GM21723 (cell line): ENCODE measurements at regions not wholly inside any gene's neighbourhood (a gene's known extent, or its start where the extent isn't known, plus 50 kb on each side); places are given as distances from the start of the nearest gene placed in this dataset.
"Not testable (repeated sequence)": the region's sequence is repeated elsewhere in the genome, so short reads cannot be mapped to it uniquely, and the experiment has no call there.

Experiments used
- ATAC-seq: cut with Tn5 transposase; IDR thresholded peaks from one replicate; pipeline ENCODE4 v1.9.1; 2021; ENCODE audit warnings: mild to moderate bottlenecking, moderate library complexity; ENCODE audit not compliant: unreplicated experiment

GRCh38 chr10:25707976-25708671, 225.9 kb upstream of the MYO3A start:
- ATAC-seq: no peak

GRCh38 chr10:25713894-25714240, 220.2 kb upstream of the MYO3A start:
- ATAC-seq: no peak

GRCh38 chr10:25724241-25724640, 209.8 kb upstream of the MYO3A start:
- ATAC-seq: no peak

GRCh38 chr10:25725917-25726716, 207.9 kb upstream of the MYO3A start:
- ATAC-seq: peak; percentile 86

GRCh38 chr10:25738776-25739175, 195.3 kb upstream of the MYO3A start:
- ATAC-seq: no peak

GRCh38 chr10:25743832-25744231, 190.2 kb upstream of the MYO3A start:
- ATAC-seq: no peak

- no peak for ATAC-seq
Observed at GRCh38 chr10:25744574-25744973, 189.5 kb upstream of the MYO3A start.

GRCh38 chr10:25745976-25746375, 188.1 kb upstream of the MYO3A start:
- ATAC-seq: no peak

- no peak for ATAC-seq
Observed at GRCh38 chr10:25747084-25747483, 186.9 kb upstream of the MYO3A start.

- no peak for ATAC-seq
Observed at GRCh38 chr10:25748509-25748908, 185.5 kb upstream of the MYO3A start.

GRCh38 chr10:25753776-25754175, 180.3 kb upstream of the MYO3A start:
- ATAC-seq: no peak

- ATAC-seq: not testable (repeated sequence)
Observed at GRCh38 chr10:25755874-25756273, 178.2 kb upstream of the MYO3A start.

- no peak for ATAC-seq
Observed at GRCh38 chr10:25756784-25757183, 177.2 kb upstream of the MYO3A start.

GRCh38 chr10:25758041-25758457, 176.0 kb upstream of the MYO3A start:
- ATAC-seq: peak; percentile 51

- ATAC-seq: no peak
Observed at GRCh38 chr10:25758511-25758910, 175.5 kb upstream of the MYO3A start.

- no peak for ATAC-seq
Observed at GRCh38 chr10:25761937-25762336, 172.1 kb upstream of the MYO3A start.

- no peak for ATAC-seq
Observed at GRCh38 chr10:25766213-25766612, 167.8 kb upstream of the MYO3A start.

- ATAC-seq: no peak
Observed at GRCh38 chr10:25766687-25767221, 167.3 kb upstream of the MYO3A start.

GRCh38 chr10:25768167-25768566, 165.9 kb upstream of the MYO3A start:
- ATAC-seq: no peak

GRCh38 chr10:25778646-25779045, 155.4 kb upstream of the MYO3A start:
- no peak for ATAC-seq

GRCh38 chr10:25786161-25786560, 147.9 kb upstream of the MYO3A start:
- no peak for ATAC-seq

- no peak for ATAC-seq
Observed at GRCh38 chr10:25786899-25787298, 147.1 kb upstream of the MYO3A start.
